Fibroblast of the aortic adventitia (primary cell): ENCODE measurements at regions not wholly inside any gene's neighbourhood (a gene's known extent, or its start where the extent isn't known, plus 50 kb on each side); places are given as distances from the start of the nearest gene placed in this dataset.

Experiments
- DNase-seq: peaks from one replicate; pipeline ENCODE4 v3.0.0-alpha.2; 2010; ENCODE audit warnings: low read depth
- H3K4me3 ChIP-seq: 2 replicates; pipeline ENCODE4 v1.5.1; 2011; ENCODE audit warnings: low read depth, mild to moderate bottlenecking, control low read depth, low read length, moderate library complexity
- CTCF ChIP-seq: IDR thresholded peaks from 2 replicates; pipeline ENCODE4 v1.5.1; 2011; ENCODE audit warnings: mild to moderate bottlenecking, low read length, control low read depth, inconsistent platforms; ENCODE audit not compliant: insufficient read depth

GRCh38 chr20:39909447-39909846, 779.6 kb downstream of the MAFB start:
- TF ChIP-seq CTCF = no peak
- DNase-seq = no peak
- no peak overlapping the region for H3K4me3 ChIP-seq

- DNase-seq = no peak
- TF ChIP-seq CTCF = no peak
- H3K4me3 ChIP-seq = no peak overlapping the region
These were observed 784.4 kb downstream of the MAFB start for GRCh38 chr20:39904476-39905112.

- TF ChIP-seq CTCF = no peak
- no peak for DNase-seq
- H3K4me3 ChIP-seq = no peak overlapping the region
These were observed 785.1 kb downstream of the MAFB start for GRCh38 chr20:39903806-39904465.

- no peak for DNase-seq
- no peak for TF ChIP-seq CTCF
- no peak overlapping the region for H3K4me3 ChIP-seq
These were observed 789.2 kb downstream of the MAFB start for GRCh38 chr20:39899881-39900280.

- TF ChIP-seq CTCF = no peak
- no peak overlapping the region for H3K4me3 ChIP-seq
These were observed 790.6 kb downstream of the MAFB start for GRCh38 chr20:39898467-39898852.

GRCh38 chr20:39897781-39898466, 791.1 kb downstream of the MAFB start:
- no peak for DNase-seq
- TF ChIP-seq CTCF = no peak
- no peak overlapping the region for H3K4me3 ChIP-seq

More at GRCh38 chr20:39898467-39898852, 790.6 kb downstream of the MAFB start:
- no peak for DNase-seq
